Esophagus squamous epithelium (tissue), 5 donors: ENCODE measurements at regions not wholly inside any gene's neighbourhood (a gene's known extent, or its start where the extent isn't known, plus 50 kb on each side); places are given as distances from the start of the nearest gene placed in this dataset.

Experiments used
- DNase-seq: peaks from one replicate; lab custom pipeline; 2025; lab: John Stamatoyannopoulos, UW
- H3K27ac ChIP-seq, 4 donors: fragments of 200-600 bp; sonication (generic); one replicate each; pipeline ENCODE4 v1.5.1; 2016 to 2019; ENCODE audit warnings: mild to moderate bottlenecking in 1 of 4
- H3K27me3 ChIP-seq, 4 donors: fragments of 200-600 bp; sonication (generic); 1 replicate in 3 of 4; 2 replicates in 1 of 4; pipeline versions ENCODE4 v1.5.1 to v1.6.0; 2017 to 2021; ENCODE audit warnings: antibody characterized with exemption in 1 of 4
- H3K36me3 ChIP-seq, 3 donors: fragments of 200-600 bp; sonication (generic); one replicate each; pipeline ENCODE4 v1.5.1; 2016 to 2019
- H3K4me1 ChIP-seq, 3 donors: fragments of 200-600 bp; sonication (generic); one replicate each; pipeline ENCODE4 v1.5.1; 2017 to 2019
- H3K4me3 ChIP-seq, 4 donors: fragments of 200-600 bp; sonication (generic); 1 replicate in 3 of 4; 2 replicates in 1 of 4; pipeline ENCODE4 v1.5.1; 2016 to 2019; ENCODE audit warnings: mild to moderate bottlenecking in 2 of 4, moderate library complexity in 1 of 4
- H3K9me3 ChIP-seq, 3 donors: fragments of 200-600 bp; sonication (generic); one replicate each; pipeline ENCODE4 v1.5.1; 2016 to 2019
- CTCF ChIP-seq, 6 experiments: fragments of 450-650 bp in 4 of 6; fragments of 200-600 bp in 2 of 6; sonication (generic) in 2 of 6; IDR thresholded peaks; one replicate each; pipeline ENCODE4 v1.5.1; 2016 to 2019; ENCODE audit warnings: antibody characterized with exemption in 6 of 6, mild to moderate bottlenecking in 4 of 6, moderate library complexity in 4 of 6
- POLR2A ChIP-seq, 4 donors: fragments of 450-650 bp; IDR thresholded peaks; one replicate each; pipeline ENCODE4 v1.6.1; 2017; ENCODE audit warnings: antibody characterized with exemption in 4 of 4, mild to moderate bottlenecking in 4 of 4, moderate library complexity in 3 of 4
- WGBS, 2 donors: methylation state at CpG; one replicate each; pipeline ENCODE4 v1.1.5; 2018; 5-methylcytosine and 5-hydroxymethylcytosine counted together
- intact Hi-C: fragments of 100-400 bp; cut with DNase I; formaldehyde crosslinking; loops from one replicate; pipeline ENCODE4 v1.15.0; 2022
- donor health status: DM: yes; HTN: yes; CAD: no.

- TF ChIP-seq POLR2A (IDR thresholded peaks at IDR 0.05): no peak
- no peak for TF ChIP-seq CTCF (IDR thresholded peaks at IDR 0.05)
- intact Hi-C loops: no loop called here
- 79 to 83% methylated on average over 1 of the region's 1 CpG for WGBS, 2 donors
These were observed 2371.5 kb upstream of the TENM3 start for GRCh38 chr4:179871726-179872125.

GRCh38 chr4:179872755-179873154 is 2370.4 kb upstream of the TENM3 start:
- Histone ChIP-seq H3K27ac (no peak overlapping the region), H3K36me3 (no peaks in the 10 kb centered on the region), H3K4me3 (no peak overlapping the region), H3K4me1 (no peaks in the 10 kb centered on the region), H3K27me3 (no peaks in the 10 kb centered on the region), H3K9me3 (no peaks in the 10 kb centered on the region)
- TF ChIP-seq CTCF (IDR thresholded peaks at IDR 0.05) (no peak), POLR2A (IDR thresholded peaks at IDR 0.05) (no peak)
- intact Hi-C loops: no loop called here
- 42 to 45% methylated on average over 3 of the region's 3 CpGs for WGBS, 2 donors
- DNase-seq: no peak

More at GRCh38 chr4:179871726-179872125, 2371.5 kb upstream of the TENM3 start:
- Histone ChIP-seq H3K27ac (no peak overlapping the region), H3K27me3 (no peaks in the 10 kb centered on the region), H3K9me3 (no peaks in the 10 kb centered on the region), H3K4me1 (no peaks in the 10 kb centered on the region), H3K4me3 (no peak overlapping the region), H3K36me3 (no peaks in the 10 kb centered on the region)
- no peak for DNase-seq

- Histone ChIP-seq H3K4me3 (no peak overlapping the region), H3K27me3 (no peaks in the 10 kb centered on the region), H3K4me1 (no peaks in the 10 kb centered on the region), H3K27ac (no peak overlapping the region), H3K9me3 (no peaks in the 10 kb centered on the region), H3K36me3 (no peaks in the 10 kb centered on the region)
- no peak for DNase-seq
- TF ChIP-seq CTCF (IDR thresholded peaks at IDR 0.05): no peak
- 46 to 73% methylated on average over 2 to 3 of the region's 3 CpGs for WGBS, 2 donors
- intact Hi-C loops: no loop called here
These were observed 2362.4 kb upstream of the TENM3 start for GRCh38 chr4:179880756-179881155.

- Histone ChIP-seq H3K27ac (no peak overlapping the region), H3K27me3 (no peaks in the 10 kb centered on the region), H3K4me1 (no peaks in the 10 kb centered on the region), H3K4me3 (no peak overlapping the region), H3K36me3 (no peaks in the 10 kb centered on the region), H3K9me3 (peaks cover 0 to 3% (median 0%) of the 10 kb centered on the region in 3 donors)
- TF ChIP-seq CTCF (IDR thresholded peaks at IDR 0.05) (no peak), POLR2A (IDR thresholded peaks at IDR 0.05) (no peak)
- 49 to 72% methylated on average over 3 of the region's 3 CpGs for WGBS, 2 donors
- DNase-seq: no peak
- intact Hi-C loops: no loop called here
These were observed 2349.0 kb upstream of the TENM3 start for GRCh38 chr4:179894066-179894778.

- Histone ChIP-seq H3K36me3 (no peaks in the 10 kb centered on the region), H3K4me3 (no peak overlapping the region), H3K9me3 (no peaks in the 10 kb centered on the region), H3K27ac (no peak overlapping the region), H3K4me1 (no peaks in the 10 kb centered on the region), H3K27me3 (no peaks in the 10 kb centered on the region)
- TF ChIP-seq POLR2A (IDR thresholded peaks at IDR 0.05) (no peak), CTCF (IDR thresholded peaks at IDR 0.05) (no peak)
- no peak for DNase-seq
- intact Hi-C loops: no loop called here
These were observed 2323.6 kb upstream of the TENM3 start for GRCh38 chr4:179919587-179919986.
